ENCODE measurements at regions not wholly inside any gene's neighbourhood (a gene's known extent, or its start where the extent isn't known, plus 50 kb on each side); places are given as distances from the start of the nearest gene placed in this dataset.

GRCh38 chr21:26782331-26782730, 62.9 kb downstream of the ADAMTS1 start:
- TF ChIP-seq CTCF (conservative IDR thresholded peaks at IDR 0.05; ENCODE audit: low read length) (no peak), EZH2phosphoT487 (IDR thresholded peaks at IDR 0.05; ENCODE audit: borderline replicate concordance) (no peak)
- Histone ChIP-seq H2AFZ (ENCODE audit: low read length) (no peak overlapping the region), H3F3A (ENCODE audit: low read depth) (no peaks in the 10 kb centered on the region), H3K4me1 (ENCODE audit: insufficient read depth, low read length, poor library complexity, severe bottlenecking) (no peaks in the 10 kb centered on the region), H3K4me2 (ENCODE audit: low read depth, low read length, poor library complexity, severe bottlenecking) (no peak overlapping the region), H3K9me2 (replicated peaks; ENCODE audit: low read depth, low read length) (no peaks in the 10 kb centered on the region), H3K4me3 (ENCODE audit: low read length, poor library complexity, severe bottlenecking) (no peak overlapping the region), H3K9ac (ENCODE audit: low read depth, low read length, poor library complexity, severe bottlenecking) (no peak overlapping the region), H3K36me3 (ENCODE audit: insufficient read depth, low read length) (no peaks in the 10 kb centered on the region), H3K27me3 (ENCODE audit: insufficient read depth, low read length, poor library complexity, severe bottlenecking) (no peaks in the 10 kb centered on the region), H4K20me1 (ENCODE audit: insufficient read depth, low read length, poor library complexity, severe bottlenecking) (no peaks in the 10 kb centered on the region), H3K9me3 (ENCODE audit: insufficient read depth, low read depth, low read length) (no peaks in the 10 kb centered on the region), H3K79me2 (ENCODE audit: insufficient read depth, low read length) (no peaks in the 10 kb centered on the region)

DNA sequence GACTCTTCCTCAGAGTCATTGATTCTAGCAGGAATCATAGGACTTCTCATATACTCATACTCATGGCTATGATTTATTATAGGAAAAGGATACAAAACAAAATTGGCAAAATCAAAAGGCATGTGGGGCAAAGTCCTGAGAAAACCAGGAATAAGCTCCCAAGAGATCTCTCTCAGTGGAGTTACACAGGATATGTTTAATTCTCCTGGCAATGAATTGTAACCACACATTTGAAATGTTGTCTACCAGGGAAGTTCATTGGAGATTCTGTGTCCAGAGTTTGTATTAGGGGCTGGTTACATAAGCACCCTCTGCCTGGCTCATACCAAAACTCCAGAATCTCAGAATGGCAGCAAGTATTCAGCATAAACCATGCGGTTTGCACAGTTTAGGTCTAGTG, 63.9 kb downstream of the ADAMTS1 start:
- Histone ChIP-seq H3K9me3 (ENCODE audit: insufficient read depth, low read depth, low read length) (no peaks in the 10 kb centered on the region), H3F3A (ENCODE audit: low read depth) (no peaks in the 10 kb centered on the region), H3K9me2 (replicated peaks; ENCODE audit: low read depth, low read length) (no peaks in the 10 kb centered on the region), H3K4me3 (ENCODE audit: low read length, poor library complexity, severe bottlenecking) (no peak overlapping the region), H3K79me2 (ENCODE audit: insufficient read depth, low read length) (no peaks in the 10 kb centered on the region), H3K4me2 (ENCODE audit: low read depth, low read length, poor library complexity, severe bottlenecking) (no peak overlapping the region), H2AFZ (ENCODE audit: low read length) (no peak overlapping the region), H3K27me3 (ENCODE audit: insufficient read depth, low read length, poor library complexity, severe bottlenecking) (no peaks in the 10 kb centered on the region), H4K20me1 (ENCODE audit: insufficient read depth, low read length, poor library complexity, severe bottlenecking) (no peaks in the 10 kb centered on the region), H3K4me1 (ENCODE audit: insufficient read depth, low read length, poor library complexity, severe bottlenecking) (no peaks in the 10 kb centered on the region), H3K36me3 (ENCODE audit: insufficient read depth, low read length) (no peaks in the 10 kb centered on the region), H3K9ac (ENCODE audit: low read depth, low read length, poor library complexity, severe bottlenecking) (no peak overlapping the region)
- TF ChIP-seq CTCF (conservative IDR thresholded peaks at IDR 0.05; ENCODE audit: low read length) = no peak
- TF ChIP-seq EZH2phosphoT487 (IDR thresholded peaks at IDR 0.05; ENCODE audit: borderline replicate concordance) = no peak

DNA sequence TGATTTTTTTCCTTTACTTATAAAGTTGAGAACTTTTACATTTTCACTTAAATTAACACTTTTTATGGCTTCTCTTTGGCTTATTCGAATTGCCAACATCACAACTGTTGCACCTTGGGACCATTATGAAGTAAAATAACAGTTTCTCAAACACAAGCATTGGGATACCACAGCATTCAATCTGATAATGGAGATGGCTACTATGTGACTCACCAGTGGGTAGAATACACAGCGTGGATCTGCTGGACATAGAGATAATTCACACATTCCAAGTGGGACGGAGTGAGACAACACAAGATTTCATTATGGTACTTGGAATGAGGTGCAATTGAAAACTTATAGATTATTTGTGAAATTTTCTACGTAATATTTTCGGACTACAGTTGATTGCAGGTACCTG, 68.0 kb downstream of the ADAMTS1 start:
- Histone ChIP-seq H3F3A (ENCODE audit: low read depth) (no peaks in the 10 kb centered on the region), H3K4me2 (ENCODE audit: low read depth, low read length, poor library complexity, severe bottlenecking) (no peak overlapping the region), H3K4me1 (ENCODE audit: insufficient read depth, low read length, poor library complexity, severe bottlenecking) (no peaks in the 10 kb centered on the region), H3K27me3 (ENCODE audit: insufficient read depth, low read length, poor library complexity, severe bottlenecking) (no peaks in the 10 kb centered on the region), H3K9ac (ENCODE audit: low read depth, low read length, poor library complexity, severe bottlenecking) (no peak overlapping the region), H3K36me3 (ENCODE audit: insufficient read depth, low read length) (no peaks in the 10 kb centered on the region), H3K9me3 (ENCODE audit: insufficient read depth, low read depth, low read length) (no peaks in the 10 kb centered on the region), H4K20me1 (ENCODE audit: insufficient read depth, low read length, poor library complexity, severe bottlenecking) (no peaks in the 10 kb centered on the region), H2AFZ (ENCODE audit: low read length) (no peak overlapping the region), H3K79me2 (ENCODE audit: insufficient read depth, low read length) (no peaks in the 10 kb centered on the region), H3K9me2 (replicated peaks; ENCODE audit: low read depth, low read length) (no peaks in the 10 kb centered on the region), H3K4me3 (ENCODE audit: low read length, poor library complexity, severe bottlenecking) (no peak overlapping the region)
- TF ChIP-seq EZH2phosphoT487 (IDR thresholded peaks at IDR 0.05; ENCODE audit: borderline replicate concordance) (no peak), CTCF (conservative IDR thresholded peaks at IDR 0.05; ENCODE audit: low read length) (no peak)

Measured in Loucy (cell line).